Lower leg skin (tissue), 3 donors: ENCODE measurements at regions not wholly inside any gene's neighbourhood (a gene's known extent, or its start where the extent isn't known, plus 50 kb on each side); places are given as distances from the start of the nearest gene placed in this dataset.

ENCODE experiments used
- POLR2A ChIP-seq, 2 donors: fragments of 450-650 bp; IDR thresholded peaks; one replicate each; pipeline ENCODE4 v1.6.1; 2016 to 2017; ENCODE audit warnings: antibody characterized with exemption in 2 of 2, mild to moderate bottlenecking in 1 of 2, moderate library complexity in 1 of 2
- TF ChIP-seq, protein P1 (sequence below), 3 donors: fragments of 450-650 bp; IDR thresholded peaks; one replicate each; pipeline ENCODE4 v1.5.1; 2016; ENCODE audit warnings: antibody characterized with exemption in 3 of 3, mild to moderate bottlenecking in 3 of 3, moderate library complexity in 2 of 3

DNA sequence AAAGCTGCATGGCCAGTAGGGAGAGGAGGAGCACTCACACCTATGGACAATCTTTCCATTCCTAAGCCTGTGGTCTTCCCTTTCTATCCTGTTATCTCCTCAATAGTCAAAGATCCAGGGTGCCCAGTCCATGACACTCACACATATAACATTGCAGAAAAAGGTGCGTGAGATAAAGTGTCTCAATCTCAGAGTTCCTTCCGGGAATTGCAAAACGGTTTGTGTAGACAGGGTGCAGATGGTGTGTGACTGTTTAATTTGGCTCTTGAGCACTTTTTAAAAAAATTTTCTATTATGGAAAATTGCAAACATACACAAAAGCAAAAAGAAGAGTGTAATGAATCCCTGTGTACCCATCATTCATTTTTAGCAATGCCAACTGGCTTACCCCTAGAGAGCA lies 1493.6 kb downstream of the AACS start:
- TF ChIP-seq POLR2A (IDR thresholded peaks at IDR 0.05) = no peak
- TF ChIP-seq, protein P1, sequence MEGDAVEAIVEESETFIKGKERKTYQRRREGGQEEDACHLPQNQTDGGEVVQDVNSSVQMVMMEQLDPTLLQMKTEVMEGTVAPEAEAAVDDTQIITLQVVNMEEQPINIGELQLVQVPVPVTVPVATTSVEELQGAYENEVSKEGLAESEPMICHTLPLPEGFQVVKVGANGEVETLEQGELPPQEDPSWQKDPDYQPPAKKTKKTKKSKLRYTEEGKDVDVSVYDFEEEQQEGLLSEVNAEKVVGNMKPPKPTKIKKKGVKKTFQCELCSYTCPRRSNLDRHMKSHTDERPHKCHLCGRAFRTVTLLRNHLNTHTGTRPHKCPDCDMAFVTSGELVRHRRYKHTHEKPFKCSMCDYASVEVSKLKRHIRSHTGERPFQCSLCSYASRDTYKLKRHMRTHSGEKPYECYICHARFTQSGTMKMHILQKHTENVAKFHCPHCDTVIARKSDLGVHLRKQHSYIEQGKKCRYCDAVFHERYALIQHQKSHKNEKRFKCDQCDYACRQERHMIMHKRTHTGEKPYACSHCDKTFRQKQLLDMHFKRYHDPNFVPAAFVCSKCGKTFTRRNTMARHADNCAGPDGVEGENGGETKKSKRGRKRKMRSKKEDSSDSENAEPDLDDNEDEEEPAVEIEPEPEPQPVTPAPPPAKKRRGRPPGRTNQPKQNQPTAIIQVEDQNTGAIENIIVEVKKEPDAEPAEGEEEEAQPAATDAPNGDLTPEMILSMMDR (IDR thresholded peaks at IDR 0.05) = no peak
